ENCODE measurements at regions not wholly inside any gene's neighbourhood (a gene's known extent, or its start where the extent isn't known, plus 50 kb on each side); places are given as distances from the start of the nearest gene placed in this dataset.
"Not testable (repeated sequence)": the region's sequence is repeated elsewhere in the genome, so short reads cannot be mapped to it uniquely, and the experiment has no call there.

GRCh38 chr6:125465332-125465731 lies 163.6 kb upstream of the HDDC2 start:
- TF ChIP-seq, protein P1, sequence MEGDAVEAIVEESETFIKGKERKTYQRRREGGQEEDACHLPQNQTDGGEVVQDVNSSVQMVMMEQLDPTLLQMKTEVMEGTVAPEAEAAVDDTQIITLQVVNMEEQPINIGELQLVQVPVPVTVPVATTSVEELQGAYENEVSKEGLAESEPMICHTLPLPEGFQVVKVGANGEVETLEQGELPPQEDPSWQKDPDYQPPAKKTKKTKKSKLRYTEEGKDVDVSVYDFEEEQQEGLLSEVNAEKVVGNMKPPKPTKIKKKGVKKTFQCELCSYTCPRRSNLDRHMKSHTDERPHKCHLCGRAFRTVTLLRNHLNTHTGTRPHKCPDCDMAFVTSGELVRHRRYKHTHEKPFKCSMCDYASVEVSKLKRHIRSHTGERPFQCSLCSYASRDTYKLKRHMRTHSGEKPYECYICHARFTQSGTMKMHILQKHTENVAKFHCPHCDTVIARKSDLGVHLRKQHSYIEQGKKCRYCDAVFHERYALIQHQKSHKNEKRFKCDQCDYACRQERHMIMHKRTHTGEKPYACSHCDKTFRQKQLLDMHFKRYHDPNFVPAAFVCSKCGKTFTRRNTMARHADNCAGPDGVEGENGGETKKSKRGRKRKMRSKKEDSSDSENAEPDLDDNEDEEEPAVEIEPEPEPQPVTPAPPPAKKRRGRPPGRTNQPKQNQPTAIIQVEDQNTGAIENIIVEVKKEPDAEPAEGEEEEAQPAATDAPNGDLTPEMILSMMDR (IDR thresholded peaks at IDR 0.05): not testable (repeated sequence)
- TF ChIP-seq POLR2AphosphoS5 (IDR thresholded peaks at IDR 0.05; ENCODE audit: low read depth, low read length); SIN3A (IDR thresholded peaks at IDR 0.05; ENCODE audit: borderline replicate concordance, insufficient read depth, low read depth, low read length); TCF7L2 (IDR thresholded peaks at IDR 0.05; ENCODE audit: low read depth, low read length): not testable (repeated sequence)
- TF ChIP-seq, protein P2, sequence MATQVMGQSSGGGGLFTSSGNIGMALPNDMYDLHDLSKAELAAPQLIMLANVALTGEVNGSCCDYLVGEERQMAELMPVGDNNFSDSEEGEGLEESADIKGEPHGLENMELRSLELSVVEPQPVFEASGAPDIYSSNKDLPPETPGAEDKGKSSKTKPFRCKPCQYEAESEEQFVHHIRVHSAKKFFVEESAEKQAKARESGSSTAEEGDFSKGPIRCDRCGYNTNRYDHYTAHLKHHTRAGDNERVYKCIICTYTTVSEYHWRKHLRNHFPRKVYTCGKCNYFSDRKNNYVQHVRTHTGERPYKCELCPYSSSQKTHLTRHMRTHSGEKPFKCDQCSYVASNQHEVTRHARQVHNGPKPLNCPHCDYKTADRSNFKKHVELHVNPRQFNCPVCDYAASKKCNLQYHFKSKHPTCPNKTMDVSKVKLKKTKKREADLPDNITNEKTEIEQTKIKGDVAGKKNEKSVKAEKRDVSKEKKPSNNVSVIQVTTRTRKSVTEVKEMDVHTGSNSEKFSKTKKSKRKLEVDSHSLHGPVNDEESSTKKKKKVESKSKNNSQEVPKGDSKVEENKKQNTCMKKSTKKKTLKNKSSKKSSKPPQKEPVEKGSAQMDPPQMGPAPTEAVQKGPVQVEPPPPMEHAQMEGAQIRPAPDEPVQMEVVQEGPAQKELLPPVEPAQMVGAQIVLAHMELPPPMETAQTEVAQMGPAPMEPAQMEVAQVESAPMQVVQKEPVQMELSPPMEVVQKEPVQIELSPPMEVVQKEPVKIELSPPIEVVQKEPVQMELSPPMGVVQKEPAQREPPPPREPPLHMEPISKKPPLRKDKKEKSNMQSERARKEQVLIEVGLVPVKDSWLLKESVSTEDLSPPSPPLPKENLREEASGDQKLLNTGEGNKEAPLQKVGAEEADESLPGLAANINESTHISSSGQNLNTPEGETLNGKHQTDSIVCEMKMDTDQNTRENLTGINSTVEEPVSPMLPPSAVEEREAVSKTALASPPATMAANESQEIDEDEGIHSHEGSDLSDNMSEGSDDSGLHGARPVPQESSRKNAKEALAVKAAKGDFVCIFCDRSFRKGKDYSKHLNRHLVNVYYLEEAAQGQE (IDR thresholded peaks at IDR 0.05; ENCODE audit: insufficient read depth in 1 of 2, low read depth in 2 of 2, low read length in 1 of 2): not testable (repeated sequence)
